ENCODE measurements at regions not wholly inside any gene's neighbourhood (a gene's known extent, or its start where the extent isn't known, plus 50 kb on each side); places are given as distances from the start of the nearest gene placed in this dataset.

GRCh38 chr1:99557546-99558202, 88.2 kb upstream of the PALMD start:
- ATAC-seq: no peak
- no peak for TF ChIP-seq CTCF (IDR thresholded peaks at IDR 0.05)

GRCh38 chr1:99559166-99559565, 86.7 kb upstream of the PALMD start:
- no peaks in the 10 kb centered on the region for H3K36me3 ChIP-seq (ENCODE audit: low read depth)
- H3K9me3 ChIP-seq: no peaks in the 10 kb centered on the region
- no peak overlapping the region for H3K4me3 ChIP-seq
- intact Hi-C loops (cut with DNase I, micrococcal nuclease): no loop called here
- no peaks in the 10 kb centered on the region for H3K4me1 ChIP-seq (ENCODE audit: low read depth)
- ATAC-seq (no peak), DNase-seq (no peak)
- no peak for TF ChIP-seq CTCF (IDR thresholded peaks at IDR 0.05)

More at GRCh38 chr1:99557546-99558202, 88.2 kb upstream of the PALMD start:
- Histone ChIP-seq H3K4me3 (no peak overlapping the region), H3K4me1 (ENCODE audit: low read depth) (no peaks in the 10 kb centered on the region), H3K36me3 (ENCODE audit: low read depth) (no peaks in the 10 kb centered on the region), H3K9me3 (no peaks in the 10 kb centered on the region)
- DNase-seq: no peak
- intact Hi-C loops (cut with DNase I, micrococcal nuclease): no loop called here

GRCh38 chr1:99560207-99561040, 85.5 kb upstream of the PALMD start:
- DNase-seq (no peak), ATAC-seq (no peak)
- Histone ChIP-seq H3K4me1 (ENCODE audit: low read depth) (no peaks in the 10 kb centered on the region), H3K9me3 (no peaks in the 10 kb centered on the region), H3K4me3 (no peak overlapping the region), H3K36me3 (ENCODE audit: low read depth) (no peaks in the 10 kb centered on the region)
- no peak for TF ChIP-seq CTCF (IDR thresholded peaks at IDR 0.05)
- intact Hi-C loops (cut with DNase I, micrococcal nuclease): no loop called here

- no peak for TF ChIP-seq CTCF (IDR thresholded peaks at IDR 0.05)
- no peaks in the 10 kb centered on the region for H3K36me3 ChIP-seq (ENCODE audit: low read depth)
- no peaks in the 10 kb centered on the region for H3K4me1 ChIP-seq (ENCODE audit: low read depth)
- no peaks in the 10 kb centered on the region for H3K9me3 ChIP-seq
- H3K4me3 ChIP-seq: no peak overlapping the region
- ATAC-seq (no peak), DNase-seq (no peak)
- intact Hi-C loops (cut with DNase I, micrococcal nuclease): no loop called here
Measured at GRCh38 chr1:99561952-99562351, 84.0 kb upstream of the PALMD start.

- H3K4me3 ChIP-seq: no peak overlapping the region
- no peak for TF ChIP-seq CTCF (IDR thresholded peaks at IDR 0.05)
- no peaks in the 10 kb centered on the region for H3K36me3 ChIP-seq (ENCODE audit: low read depth)
- intact Hi-C loops (cut with DNase I, micrococcal nuclease): no loop called here
- H3K9me3 ChIP-seq: no peaks in the 10 kb centered on the region
- no peak for DNase-seq
- no peaks in the 10 kb centered on the region for H3K4me1 ChIP-seq (ENCODE audit: low read depth)
- ATAC-seq: no peak
Measured at GRCh38 chr1:99565606-99566289, 80.2 kb upstream of the PALMD start.

Measured in mucosa of descending colon (tissue), 3 donors.